ENCODE measurements at regions not wholly inside any gene's neighbourhood (a gene's known extent, or its start where the extent isn't known, plus 50 kb on each side); places are given as distances from the start of the nearest gene placed in this dataset.

DNA sequence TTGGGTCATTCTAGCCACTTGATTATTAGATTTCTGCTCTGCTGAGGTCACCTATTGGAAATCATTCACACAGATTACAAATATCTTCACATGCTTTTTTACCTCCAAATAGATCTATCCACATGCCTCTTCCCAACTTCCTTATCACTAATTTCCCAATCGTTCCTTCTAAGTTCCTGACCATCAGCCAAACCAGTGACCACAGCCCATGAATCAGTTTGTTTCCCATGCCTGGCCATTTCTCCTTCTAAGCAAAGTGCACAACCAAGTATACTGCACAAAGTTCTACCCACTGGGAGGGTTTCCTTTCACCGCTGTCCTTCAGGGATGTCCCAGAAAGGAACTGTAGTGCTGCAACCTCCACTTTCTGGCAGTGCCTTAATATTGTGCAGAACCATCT, 140.5 kb upstream of the SYNDIG1 start:
- no peak overlapping the region for H3K4me3 ChIP-seq (ENCODE audit: low read length)
- DNase-seq (ENCODE audit: low read depth) = peak; percentile 5
- TF ChIP-seq, protein P1, sequence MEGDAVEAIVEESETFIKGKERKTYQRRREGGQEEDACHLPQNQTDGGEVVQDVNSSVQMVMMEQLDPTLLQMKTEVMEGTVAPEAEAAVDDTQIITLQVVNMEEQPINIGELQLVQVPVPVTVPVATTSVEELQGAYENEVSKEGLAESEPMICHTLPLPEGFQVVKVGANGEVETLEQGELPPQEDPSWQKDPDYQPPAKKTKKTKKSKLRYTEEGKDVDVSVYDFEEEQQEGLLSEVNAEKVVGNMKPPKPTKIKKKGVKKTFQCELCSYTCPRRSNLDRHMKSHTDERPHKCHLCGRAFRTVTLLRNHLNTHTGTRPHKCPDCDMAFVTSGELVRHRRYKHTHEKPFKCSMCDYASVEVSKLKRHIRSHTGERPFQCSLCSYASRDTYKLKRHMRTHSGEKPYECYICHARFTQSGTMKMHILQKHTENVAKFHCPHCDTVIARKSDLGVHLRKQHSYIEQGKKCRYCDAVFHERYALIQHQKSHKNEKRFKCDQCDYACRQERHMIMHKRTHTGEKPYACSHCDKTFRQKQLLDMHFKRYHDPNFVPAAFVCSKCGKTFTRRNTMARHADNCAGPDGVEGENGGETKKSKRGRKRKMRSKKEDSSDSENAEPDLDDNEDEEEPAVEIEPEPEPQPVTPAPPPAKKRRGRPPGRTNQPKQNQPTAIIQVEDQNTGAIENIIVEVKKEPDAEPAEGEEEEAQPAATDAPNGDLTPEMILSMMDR (conservative IDR thresholded peaks at IDR 0.05; ENCODE audit: low read length) = no peak

DNA sequence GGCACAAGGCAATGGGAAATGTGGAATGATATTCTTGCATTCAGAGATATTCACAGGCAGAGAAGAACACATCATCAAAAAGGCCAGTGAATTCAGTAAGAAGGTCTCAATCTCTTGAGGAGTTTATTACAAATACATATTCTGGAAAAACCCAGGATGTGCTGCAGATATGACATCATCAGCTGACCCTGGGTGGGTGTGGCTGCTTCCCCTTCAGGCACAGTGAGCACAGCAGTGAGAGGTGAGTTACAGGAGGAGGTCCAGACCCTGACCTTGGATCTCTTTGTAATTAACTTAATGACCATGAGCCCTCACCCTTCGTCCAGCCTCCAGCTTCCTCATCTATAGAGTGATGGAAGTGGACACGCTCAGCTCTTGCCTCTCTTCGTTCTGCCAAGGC, 147.5 kb upstream of the SYNDIG1 start:
- TF ChIP-seq, protein P1 (conservative IDR thresholded peaks at IDR 0.05; ENCODE audit: low read length) = no peak
- H3K4me3 ChIP-seq (ENCODE audit: low read length) = no peak overlapping the region
- no peak for DNase-seq (ENCODE audit: low read depth)

DNA sequence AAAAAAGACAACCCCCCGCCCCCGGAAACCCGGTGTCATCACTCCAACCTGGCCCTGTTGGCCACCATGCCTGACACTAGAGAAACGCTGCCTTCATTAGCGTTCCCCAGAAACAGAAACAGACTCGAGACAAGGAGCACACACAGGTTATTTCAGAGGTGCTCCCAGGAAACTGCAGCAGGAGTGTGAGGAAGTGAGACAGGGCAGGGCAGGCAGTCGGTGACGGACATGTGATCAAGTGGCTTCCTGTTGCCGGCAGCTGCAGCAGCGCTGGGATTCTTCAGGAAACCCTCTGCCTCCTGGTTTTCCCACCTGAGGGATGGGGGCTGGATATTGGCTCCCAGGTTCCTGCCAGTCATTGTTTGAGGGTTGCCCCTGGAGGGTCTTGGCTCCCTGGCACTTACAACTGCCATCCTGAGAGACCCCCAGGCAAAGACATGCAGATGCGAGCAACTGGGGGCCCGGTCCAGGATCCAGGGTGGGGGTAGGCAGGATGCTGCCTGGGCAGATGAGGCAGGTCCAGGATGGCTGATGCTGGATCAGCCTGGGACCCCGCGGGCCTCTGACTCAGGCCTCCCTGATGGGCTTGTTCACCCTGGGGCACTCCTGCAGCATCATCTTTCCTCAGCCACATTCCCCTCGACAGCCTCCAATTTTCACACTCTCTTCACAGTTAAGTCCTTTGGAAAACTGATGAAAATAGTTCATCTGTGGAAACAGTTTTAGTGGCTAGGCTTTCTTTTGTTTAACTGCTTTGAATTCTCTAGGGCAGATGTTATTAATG, 150.7 kb upstream of the SYNDIG1 start:
- no peak for DNase-seq (ENCODE audit: low read depth)
- H3K4me3 ChIP-seq (ENCODE audit: low read length) = no peak overlapping the region
- TF ChIP-seq, protein P1 (conservative IDR thresholded peaks at IDR 0.05; ENCODE audit: low read length) = no peak

DNA sequence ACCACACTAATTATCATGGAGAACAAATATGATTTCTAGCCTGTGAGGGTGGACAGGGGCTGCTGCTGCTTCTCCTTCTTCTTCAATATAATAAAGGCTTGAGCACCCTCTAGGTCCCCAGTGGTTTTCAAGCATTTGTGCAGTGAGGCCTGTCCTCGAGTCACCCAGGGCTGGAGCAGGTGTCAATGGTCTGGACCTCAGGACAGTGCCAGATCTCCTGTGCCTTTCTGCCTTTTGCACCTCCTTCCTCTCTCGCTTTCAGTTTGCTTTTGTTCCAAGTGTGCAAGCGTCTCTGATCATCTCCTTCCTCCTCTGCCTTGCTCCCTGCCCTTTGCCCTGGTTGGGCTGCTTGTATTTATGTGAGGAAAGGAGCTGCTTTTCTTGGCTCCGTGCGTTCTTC, 152.2 kb upstream of the SYNDIG1 start:
- no peak overlapping the region for H3K4me3 ChIP-seq (ENCODE audit: low read length)
- TF ChIP-seq, protein P1 (conservative IDR thresholded peaks at IDR 0.05; ENCODE audit: low read length) = no peak
- DNase-seq (ENCODE audit: low read depth) = no peak

DNA sequence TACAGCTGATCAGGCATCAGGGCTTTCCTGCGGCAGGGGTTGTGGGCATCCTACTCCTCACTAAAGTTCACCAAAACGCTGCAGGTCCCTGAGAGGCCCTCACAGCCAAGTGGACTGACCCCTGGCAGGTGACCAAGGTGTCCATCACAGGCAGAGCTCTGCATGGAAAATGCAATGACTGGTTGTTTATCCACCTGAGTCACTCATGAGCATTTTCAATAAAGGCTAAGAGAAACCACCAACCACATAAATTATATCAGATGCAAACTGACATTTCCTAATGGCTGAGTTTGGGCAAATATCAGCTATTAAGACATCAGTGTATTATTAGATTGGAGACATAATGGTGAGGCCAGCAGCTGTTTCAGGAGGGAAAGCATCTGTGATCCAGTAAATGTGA, 152.7 kb upstream of the SYNDIG1 start:
- DNase-seq (ENCODE audit: low read depth) = no peak
- no peak overlapping the region for H3K4me3 ChIP-seq (ENCODE audit: low read length)
- TF ChIP-seq, protein P1 (conservative IDR thresholded peaks at IDR 0.05; ENCODE audit: low read length) = no peak

DNA sequence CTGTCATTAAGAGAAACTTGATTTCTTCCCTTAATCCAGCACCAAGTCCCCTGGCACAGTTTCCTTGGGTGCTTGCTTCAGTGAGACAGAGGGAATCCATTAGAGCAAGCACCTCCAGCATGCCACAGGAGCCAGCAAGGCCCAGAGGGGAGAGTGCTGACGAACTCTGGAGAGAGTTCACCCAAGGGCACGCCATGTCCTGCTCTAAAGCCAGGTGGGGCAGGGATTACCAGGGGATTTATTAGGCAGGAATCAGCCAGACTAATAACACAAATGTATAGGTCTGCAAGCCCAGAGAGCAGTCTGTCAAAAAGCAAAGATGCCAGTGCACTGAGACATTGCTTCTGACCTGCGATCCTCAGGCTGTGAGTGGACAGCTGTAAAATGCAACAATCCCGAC, 155.4 kb upstream of the SYNDIG1 start:
- DNase-seq (ENCODE audit: low read depth) = no peak
- H3K4me3 ChIP-seq (ENCODE audit: low read length) = no peak overlapping the region
- TF ChIP-seq, protein P1 (conservative IDR thresholded peaks at IDR 0.05; ENCODE audit: low read length) = no peak

DNA sequence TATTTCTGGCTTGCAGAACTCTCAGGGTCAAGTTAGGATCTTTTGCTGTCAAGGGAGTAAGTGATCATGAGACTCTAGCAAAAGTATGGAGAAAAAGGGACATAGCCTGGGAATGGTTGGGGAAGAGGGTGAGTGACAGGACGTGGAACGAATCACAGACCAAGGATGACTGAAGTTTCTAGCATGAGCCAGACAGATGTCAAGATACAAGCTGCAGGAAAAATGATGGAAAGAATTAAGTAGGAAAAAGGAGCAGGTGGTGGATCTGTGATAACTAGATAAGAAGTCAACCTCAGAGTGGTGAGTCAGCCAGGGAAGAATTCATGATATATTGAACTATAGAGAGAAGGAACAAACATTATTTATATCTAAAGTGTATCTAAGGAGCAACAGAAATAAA, 159.8 kb upstream of the SYNDIG1 start:
- DNase-seq (ENCODE audit: low read depth) = no peak
- H3K4me3 ChIP-seq (ENCODE audit: low read length) = no peak overlapping the region
- TF ChIP-seq, protein P1 (conservative IDR thresholded peaks at IDR 0.05; ENCODE audit: low read length) = no peak

Data from AG10803 (cell line).